Small intestine (tissue), 7 donors: ENCODE measurements at regions not wholly inside any gene's neighbourhood (a gene's known extent, or its start where the extent isn't known, plus 50 kb on each side); places are given as distances from the start of the nearest gene placed in this dataset.

Experiments used
- DNase-seq, 2 donors: peaks; one replicate each; pipeline versions ENCODE4 v3.0.0 to v3.0.0-alpha.2; 2013
- FAIRE-seq: peaks from 2 replicates; lab custom pipeline; 2012; peaks lifted over from hg19 to GRCh38; lab: Jason Lieb, UNC
- H3K27ac ChIP-seq, 3 donors: one replicate each; pipeline ENCODE4 v1.5.1; 2013; ENCODE audit warnings: low read length in 2 of 3, mild to moderate bottlenecking in 2 of 3, control low read depth in 1 of 3, inconsistent platforms in 1 of 3, low read depth in 1 of 3, moderate library complexity in 1 of 3
- H3K27me3 ChIP-seq, 3 donors: one replicate each; pipeline ENCODE4 v1.6.1; 2013; ENCODE audit warnings: low read length in 3 of 3, inconsistent platforms in 1 of 3; ENCODE audit not compliant: control insufficient read depth in 3 of 3, insufficient read depth in 3 of 3
- H3K36me3 ChIP-seq, 3 donors: one replicate each; pipeline ENCODE4 v1.6.1; 2013; ENCODE audit warnings: low read length in 3 of 3, inconsistent platforms in 1 of 3, low read depth in 1 of 3, mild to moderate bottlenecking in 1 of 3, moderate library complexity in 1 of 3; ENCODE audit not compliant: control insufficient read depth in 3 of 3, insufficient read depth in 2 of 3
- H3K4me1 ChIP-seq, 3 donors: one replicate each; pipeline ENCODE4 v1.6.1; 2013; ENCODE audit warnings: low read length in 2 of 3, inconsistent platforms in 1 of 3, low read depth in 1 of 3, mild to moderate bottlenecking in 1 of 3, moderate library complexity in 1 of 3; ENCODE audit not compliant: control insufficient read depth in 3 of 3, insufficient read depth in 2 of 3
- H3K4me3 ChIP-seq, 3 donors: one replicate each; pipeline ENCODE4 v1.5.1; 2013; ENCODE audit warnings: low read length in 3 of 3, control low read depth in 1 of 3, inconsistent platforms in 1 of 3, low read depth in 1 of 3, mild to moderate bottlenecking in 1 of 3, moderate library complexity in 1 of 3
- H3K9me3 ChIP-seq, 2 donors: one replicate each; pipeline ENCODE4 v1.6.1; 2013; ENCODE audit warnings: low read depth in 1 of 2, low read length in 1 of 2; ENCODE audit not compliant: control insufficient read depth in 2 of 2, insufficient read depth in 1 of 2
- WGBS, 3 donors: extraction: QIAGEN DNeasy Blood & Tissue Kit; methylation state at CpG; one replicate each; pipeline ENCODE4 v1.1.7; 2013; 5-methylcytosine and 5-hydroxymethylcytosine counted together
- donor health status: healthy with polysubstance abuse.
- donor health status: control.
- donor health status: control.
- donor health status: Bipolar disorder and iron deficiency.
- donor health status: healthy.

DNA sequence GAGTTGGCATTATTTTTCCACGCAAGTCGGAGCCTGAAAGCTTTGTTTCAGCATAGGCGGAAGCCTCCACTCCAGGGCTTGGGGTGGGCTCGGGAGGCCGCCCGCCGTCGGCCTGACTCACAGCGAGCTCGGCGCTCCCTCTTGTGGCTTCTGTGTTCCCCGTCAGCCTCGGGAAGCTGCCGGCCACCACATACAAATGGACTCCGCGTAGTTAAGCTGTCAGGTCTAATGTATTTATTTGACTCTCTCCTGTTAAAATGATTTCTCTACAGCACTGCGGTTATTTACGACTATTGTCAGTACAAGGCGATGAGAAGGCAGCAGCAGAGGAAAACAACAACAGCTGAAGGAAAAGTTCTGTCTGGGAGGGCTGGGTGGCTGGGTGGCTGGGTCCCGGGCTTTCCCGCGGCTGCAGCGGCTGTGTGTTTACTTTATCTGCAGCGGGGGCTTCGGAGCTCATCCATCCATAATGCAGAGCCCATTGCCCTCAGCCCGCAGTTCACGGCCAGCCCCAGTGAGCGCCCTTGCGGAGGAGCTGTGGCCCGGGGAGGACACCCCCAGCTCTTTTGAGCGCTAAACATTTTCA lies 375.7 kb upstream of the CAMK1G start:
- peak overlapping the region in 1 of 3 donors; percentile 2 for H3K4me3 ChIP-seq
- H3K36me3 ChIP-seq: no peaks in the 10 kb centered on the region
- peaks cover 0 to 4% (median 0%) of the 10 kb centered on the region in 3 donors for H3K4me1 ChIP-seq
- WGBS, 3 donors: 3 to 9% (median 4%) methylated on average over 31 of the region's 31 CpGs
- DNase-seq (peak; percentile 16 to 75), FAIRE-seq (no peak)
- H3K27ac ChIP-seq: no peak overlapping the region
- no peaks in the 10 kb centered on the region for H3K9me3 ChIP-seq
- H3K27me3 ChIP-seq: peaks cover 3 to 27% (median 9%) of the 10 kb centered on the region in 3 donors

DNA sequence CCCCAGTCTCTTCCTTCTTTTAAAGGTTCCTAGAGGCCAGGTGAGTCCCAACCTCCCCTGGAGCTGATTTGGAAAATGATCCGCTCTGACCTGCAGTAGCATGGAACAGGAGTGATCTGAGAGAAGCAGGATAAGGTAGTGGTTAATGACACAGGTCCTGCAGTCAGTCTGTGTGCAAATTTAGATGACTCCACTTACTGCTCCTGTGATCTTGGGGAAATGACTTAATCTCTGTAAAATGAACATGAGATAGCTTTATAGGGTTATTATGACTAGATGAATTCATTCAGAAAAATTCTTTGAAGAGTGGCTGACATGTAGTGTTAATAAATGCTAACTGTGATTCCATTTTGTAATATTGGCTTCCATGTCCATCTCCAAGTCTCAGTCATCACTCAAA lies 374.9 kb upstream of the CAMK1G start:
- Histone ChIP-seq H3K9me3 (no peaks in the 10 kb centered on the region), H3K27ac (no peak overlapping the region), H3K36me3 (no peaks in the 10 kb centered on the region), H3K27me3 (peaks cover 3 to 27% (median 9%) of the 10 kb centered on the region in 3 donors), H3K4me3 (no peak overlapping the region), H3K4me1 (peaks cover 0 to 4% (median 0%) of the 10 kb centered on the region in 3 donors)
- FAIRE-seq: no peak
- 61 to 92% (median 71%) methylated on average over 1 of the region's 1 CpG for WGBS, 3 donors
- no peak for DNase-seq

GRCh38 chr1:209213989-209214388 lies 369.5 kb upstream of the CAMK1G start:
- H3K9me3 ChIP-seq: no peaks in the 10 kb centered on the region
- FAIRE-seq: no peak
- no peak for DNase-seq
- no peaks in the 10 kb centered on the region for H3K4me1 ChIP-seq
- H3K27me3 ChIP-seq: peaks cover 0 to 6% (median 0%) of the 10 kb centered on the region in 3 donors
- H3K4me3 ChIP-seq: no peak overlapping the region
- no peak overlapping the region for H3K27ac ChIP-seq
- H3K36me3 ChIP-seq: no peaks in the 10 kb centered on the region
- WGBS, 3 donors: 48 to 70% (median 56%) methylated on average over 3 of the region's 3 CpGs

- H3K4me3 ChIP-seq: no peak overlapping the region
- no peak overlapping the region for H3K27ac ChIP-seq
- H3K4me1 ChIP-seq: no peaks in the 10 kb centered on the region
- H3K9me3 ChIP-seq: no peaks in the 10 kb centered on the region
- DNase-seq (no peak), FAIRE-seq (no peak)
- no peaks in the 10 kb centered on the region for H3K36me3 ChIP-seq
- peaks cover 0 to 4% (median 0%) of the 10 kb centered on the region in 3 donors for H3K27me3 ChIP-seq
Measured at GRCh38 chr1:209215826-209216225, 367.7 kb upstream of the CAMK1G start.

GRCh38 chr1:209218113-209218512 lies 365.4 kb upstream of the CAMK1G start:
- Histone ChIP-seq H3K9me3 (no peaks in the 10 kb centered on the region), H3K4me1 (no peaks in the 10 kb centered on the region), H3K27me3 (no peaks in the 10 kb centered on the region), H3K36me3 (no peaks in the 10 kb centered on the region), H3K27ac (no peak overlapping the region), H3K4me3 (no peak overlapping the region)
- FAIRE-seq: no peak
- DNase-seq: no peak

DNA sequence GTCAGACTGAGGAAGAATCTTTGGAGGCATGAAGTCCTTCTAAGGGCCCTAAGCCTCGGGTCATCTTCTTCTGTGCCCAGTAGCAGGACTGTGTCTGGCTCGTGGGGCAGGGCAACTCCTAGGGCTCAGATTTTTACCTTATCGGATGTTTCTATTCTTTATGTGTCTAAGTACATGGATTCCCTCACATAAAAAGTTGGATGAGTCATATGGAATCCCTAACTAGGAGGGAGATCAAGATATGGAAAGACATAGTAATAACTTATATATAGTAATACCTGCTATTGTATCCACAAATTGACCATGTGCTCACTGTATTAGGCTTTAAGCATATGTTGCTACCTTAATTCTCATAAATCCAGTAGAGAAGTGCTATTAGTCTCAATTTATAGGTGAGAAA lies 364.5 kb upstream of the CAMK1G start:
- H3K4me1 ChIP-seq: no peaks in the 10 kb centered on the region
- no peak overlapping the region for H3K4me3 ChIP-seq
- FAIRE-seq (no peak), DNase-seq (no peak)
- no peaks in the 10 kb centered on the region for H3K9me3 ChIP-seq
- no peaks in the 10 kb centered on the region for H3K27me3 ChIP-seq
- no peak overlapping the region for H3K27ac ChIP-seq
- 79 to 80% (median 79%) methylated on average over 3 of the region's 3 CpGs for WGBS, 3 donors
- H3K36me3 ChIP-seq: no peaks in the 10 kb centered on the region

DNA sequence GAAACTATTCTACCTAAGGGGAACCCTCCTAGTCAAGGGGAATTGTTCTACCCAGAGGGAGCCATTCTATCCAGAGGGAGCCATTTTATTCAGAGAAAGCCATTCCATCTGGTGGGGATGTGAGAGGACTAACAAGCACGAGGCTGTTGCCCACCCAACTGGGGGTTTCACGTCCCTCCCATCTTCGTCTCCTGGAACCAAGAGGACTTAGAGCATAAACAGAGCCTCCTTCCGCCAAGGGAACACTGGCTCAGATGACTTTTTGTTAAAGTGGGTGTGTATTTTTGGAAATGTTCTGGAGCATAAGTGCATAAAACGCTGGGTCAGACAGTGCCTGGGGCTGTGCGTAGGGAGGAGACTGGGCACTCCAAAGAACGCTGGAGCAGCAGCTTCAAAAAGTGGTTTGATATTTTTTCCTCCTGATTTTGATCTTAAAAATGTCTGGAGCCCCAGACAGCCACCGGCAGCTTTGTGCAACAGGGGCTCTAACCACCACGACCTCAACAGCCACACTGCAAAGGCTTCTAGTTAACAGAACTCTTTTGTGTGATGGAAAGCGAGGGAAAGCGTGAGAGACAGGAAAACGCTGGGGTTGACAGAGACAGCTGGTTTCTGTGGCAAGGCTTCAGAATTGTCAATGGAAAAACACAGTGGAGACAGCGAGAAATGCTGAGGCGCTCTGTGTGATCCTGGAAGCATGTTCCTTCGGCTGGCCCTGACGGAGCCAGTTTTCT lies 363.6 kb upstream of the CAMK1G start:
- no peaks in the 10 kb centered on the region for H3K4me1 ChIP-seq
- DNase-seq: no peak
- H3K4me3 ChIP-seq: no peak overlapping the region
- H3K27ac ChIP-seq: peak overlapping the region in 1 of 3 donors; percentile 18
- no peaks in the 10 kb centered on the region for H3K36me3 ChIP-seq
- H3K9me3 ChIP-seq: no peaks in the 10 kb centered on the region
- no peak for FAIRE-seq
- 50 to 77% (median 70%) methylated on average over 16 of the region's 16 CpGs for WGBS, 3 donors
- no peaks in the 10 kb centered on the region for H3K27me3 ChIP-seq

DNA sequence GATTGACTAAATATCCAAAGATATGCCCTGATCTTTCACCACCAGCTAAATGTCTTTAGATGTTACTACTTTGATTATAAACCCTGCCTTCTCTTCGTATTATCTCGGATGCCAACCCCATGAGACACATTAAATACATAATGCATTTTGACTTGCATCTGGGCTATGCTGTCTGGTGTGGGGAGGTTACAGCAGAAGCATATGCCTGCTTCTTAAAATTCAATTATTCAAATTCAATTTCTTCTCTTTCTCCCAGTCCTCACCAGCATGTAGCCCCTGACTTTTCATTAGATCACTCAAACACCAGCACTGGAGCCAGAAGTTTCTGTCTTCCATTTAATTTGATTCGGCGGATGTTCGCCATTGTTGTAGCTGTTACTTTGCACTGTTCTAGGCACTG lies 360.7 kb upstream of the CAMK1G start:
- Histone ChIP-seq H3K36me3 (no peaks in the 10 kb centered on the region), H3K4me1 (no peaks in the 10 kb centered on the region), H3K4me3 (no peak overlapping the region), H3K27me3 (no peaks in the 10 kb centered on the region), H3K9me3 (no peaks in the 10 kb centered on the region), H3K27ac (no peak overlapping the region)
- DNase-seq: no peak
- no peak for FAIRE-seq
- 92 to 94% (median 93%) methylated on average over 5 of the region's 5 CpGs for WGBS, 3 donors
